ENCODE measurements at regions not wholly inside any gene's neighbourhood (a gene's known extent, or its start where the extent isn't known, plus 50 kb on each side); places are given as distances from the start of the nearest gene placed in this dataset.

DNA sequence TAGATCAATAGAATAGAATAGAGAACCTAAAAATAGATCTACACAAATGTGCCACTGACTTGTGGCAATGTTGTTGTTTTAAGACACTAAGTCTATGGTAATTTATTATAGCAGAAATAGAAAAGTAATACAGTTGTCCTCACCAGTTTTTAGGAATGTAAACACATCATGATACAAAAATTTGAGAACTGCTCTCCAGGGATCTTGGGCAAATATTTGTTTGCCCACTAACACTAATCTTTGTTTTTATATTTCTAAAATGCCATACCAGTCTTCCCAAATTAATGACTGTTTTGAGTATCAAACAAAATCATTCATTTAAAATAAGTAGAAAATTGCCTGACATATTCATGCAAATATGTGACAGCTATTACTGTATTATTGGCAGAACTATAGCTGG is 297.6 kb downstream of the BRINP1 start:
- Histone ChIP-seq H3K27ac (replicated peaks) (no peak overlapping the region), H3K4me3 (replicated peaks; ENCODE audit: insufficient read depth, low read length) (no peak overlapping the region), H3K27me3 (ENCODE audit: insufficient read depth, poor library complexity, severe bottlenecking) (no peaks in the 10 kb centered on the region)
- TF ChIP-seq GABPA (IDR thresholded peaks at IDR 0.05; ENCODE audit: low read depth) (no peak), SPI1 (IDR thresholded peaks at IDR 0.05; ENCODE audit: borderline replicate concordance, low read depth) (no peak), POLR2AphosphoS5 (IDR thresholded peaks at IDR 0.05; ENCODE audit: low read depth) (no peak)
- TF ChIP-seq, protein P1, sequence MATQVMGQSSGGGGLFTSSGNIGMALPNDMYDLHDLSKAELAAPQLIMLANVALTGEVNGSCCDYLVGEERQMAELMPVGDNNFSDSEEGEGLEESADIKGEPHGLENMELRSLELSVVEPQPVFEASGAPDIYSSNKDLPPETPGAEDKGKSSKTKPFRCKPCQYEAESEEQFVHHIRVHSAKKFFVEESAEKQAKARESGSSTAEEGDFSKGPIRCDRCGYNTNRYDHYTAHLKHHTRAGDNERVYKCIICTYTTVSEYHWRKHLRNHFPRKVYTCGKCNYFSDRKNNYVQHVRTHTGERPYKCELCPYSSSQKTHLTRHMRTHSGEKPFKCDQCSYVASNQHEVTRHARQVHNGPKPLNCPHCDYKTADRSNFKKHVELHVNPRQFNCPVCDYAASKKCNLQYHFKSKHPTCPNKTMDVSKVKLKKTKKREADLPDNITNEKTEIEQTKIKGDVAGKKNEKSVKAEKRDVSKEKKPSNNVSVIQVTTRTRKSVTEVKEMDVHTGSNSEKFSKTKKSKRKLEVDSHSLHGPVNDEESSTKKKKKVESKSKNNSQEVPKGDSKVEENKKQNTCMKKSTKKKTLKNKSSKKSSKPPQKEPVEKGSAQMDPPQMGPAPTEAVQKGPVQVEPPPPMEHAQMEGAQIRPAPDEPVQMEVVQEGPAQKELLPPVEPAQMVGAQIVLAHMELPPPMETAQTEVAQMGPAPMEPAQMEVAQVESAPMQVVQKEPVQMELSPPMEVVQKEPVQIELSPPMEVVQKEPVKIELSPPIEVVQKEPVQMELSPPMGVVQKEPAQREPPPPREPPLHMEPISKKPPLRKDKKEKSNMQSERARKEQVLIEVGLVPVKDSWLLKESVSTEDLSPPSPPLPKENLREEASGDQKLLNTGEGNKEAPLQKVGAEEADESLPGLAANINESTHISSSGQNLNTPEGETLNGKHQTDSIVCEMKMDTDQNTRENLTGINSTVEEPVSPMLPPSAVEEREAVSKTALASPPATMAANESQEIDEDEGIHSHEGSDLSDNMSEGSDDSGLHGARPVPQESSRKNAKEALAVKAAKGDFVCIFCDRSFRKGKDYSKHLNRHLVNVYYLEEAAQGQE (IDR thresholded peaks at IDR 0.05; ENCODE audit: insufficient replicate concordance, low read depth), result no peak
- TF ChIP-seq, protein P2, sequence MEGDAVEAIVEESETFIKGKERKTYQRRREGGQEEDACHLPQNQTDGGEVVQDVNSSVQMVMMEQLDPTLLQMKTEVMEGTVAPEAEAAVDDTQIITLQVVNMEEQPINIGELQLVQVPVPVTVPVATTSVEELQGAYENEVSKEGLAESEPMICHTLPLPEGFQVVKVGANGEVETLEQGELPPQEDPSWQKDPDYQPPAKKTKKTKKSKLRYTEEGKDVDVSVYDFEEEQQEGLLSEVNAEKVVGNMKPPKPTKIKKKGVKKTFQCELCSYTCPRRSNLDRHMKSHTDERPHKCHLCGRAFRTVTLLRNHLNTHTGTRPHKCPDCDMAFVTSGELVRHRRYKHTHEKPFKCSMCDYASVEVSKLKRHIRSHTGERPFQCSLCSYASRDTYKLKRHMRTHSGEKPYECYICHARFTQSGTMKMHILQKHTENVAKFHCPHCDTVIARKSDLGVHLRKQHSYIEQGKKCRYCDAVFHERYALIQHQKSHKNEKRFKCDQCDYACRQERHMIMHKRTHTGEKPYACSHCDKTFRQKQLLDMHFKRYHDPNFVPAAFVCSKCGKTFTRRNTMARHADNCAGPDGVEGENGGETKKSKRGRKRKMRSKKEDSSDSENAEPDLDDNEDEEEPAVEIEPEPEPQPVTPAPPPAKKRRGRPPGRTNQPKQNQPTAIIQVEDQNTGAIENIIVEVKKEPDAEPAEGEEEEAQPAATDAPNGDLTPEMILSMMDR (IDR thresholded peaks at IDR 0.05; ENCODE audit: insufficient read depth, low read length), result no peak
- DNase-seq (ENCODE audit: low read depth in 1 of 2, low spot score in 1 of 2), result no peak

DNA sequence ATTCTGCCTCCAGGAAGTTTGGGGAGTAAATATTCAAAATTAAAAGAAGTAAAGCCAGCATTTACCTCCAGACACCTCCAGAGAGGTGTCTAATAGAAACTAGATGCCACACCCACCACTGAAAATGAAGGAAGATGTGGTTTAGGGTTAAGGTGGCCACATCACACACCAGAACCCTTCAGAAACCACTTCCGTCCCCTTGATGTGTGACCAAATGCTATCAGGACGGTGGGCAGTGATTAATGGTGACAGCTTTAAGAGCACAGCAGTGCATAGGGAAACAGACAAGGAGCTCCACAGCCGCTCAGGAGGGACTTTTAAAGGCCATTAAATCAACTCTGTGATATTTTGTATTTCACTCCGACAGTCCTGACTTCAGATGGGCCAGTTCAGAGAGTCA is 295.2 kb downstream of the BRINP1 start:
- TF ChIP-seq, protein P1 (IDR thresholded peaks at IDR 0.05; ENCODE audit: insufficient replicate concordance, low read depth), result no peak
- TF ChIP-seq POLR2AphosphoS5 (IDR thresholded peaks at IDR 0.05; ENCODE audit: low read depth) (no peak), SPI1 (IDR thresholded peaks at IDR 0.05; ENCODE audit: borderline replicate concordance, low read depth) (no peak), GABPA (IDR thresholded peaks at IDR 0.05; ENCODE audit: low read depth) (no peak)
- TF ChIP-seq, protein P2 (IDR thresholded peaks at IDR 0.05; ENCODE audit: insufficient read depth, low read length), result no peak
- no peaks in the 10 kb centered on the region for H3K27me3 ChIP-seq (ENCODE audit: insufficient read depth, poor library complexity, severe bottlenecking)
- DNase-seq (ENCODE audit: low read depth in 1 of 2, low spot score in 1 of 2), result no peak
- no peak overlapping the region for H3K4me3 ChIP-seq (replicated peaks; ENCODE audit: insufficient read depth, low read length)
- H3K27ac ChIP-seq (replicated peaks), result no peak overlapping the region

DNA sequence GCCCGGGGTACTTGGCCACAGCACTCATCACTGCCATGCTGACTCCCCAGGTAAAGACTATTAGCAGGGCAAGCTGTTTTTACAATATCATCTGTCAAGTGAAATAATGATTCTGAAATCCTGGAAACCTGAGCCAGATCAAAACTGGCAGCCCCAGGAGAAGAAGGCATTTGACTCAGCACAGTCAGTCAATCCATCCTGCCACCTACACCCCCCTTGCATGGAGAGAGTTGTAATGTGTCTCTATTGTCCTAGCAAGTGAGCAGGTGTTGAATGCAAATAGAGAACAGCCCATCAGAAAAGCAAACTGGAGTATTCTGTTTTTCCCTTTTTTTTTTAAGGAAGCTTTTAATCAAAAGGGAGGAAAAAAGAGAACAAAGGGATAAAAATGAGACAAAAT is 291.2 kb downstream of the BRINP1 start:
- TF ChIP-seq, protein P2 (IDR thresholded peaks at IDR 0.05; ENCODE audit: insufficient read depth, low read length), result no peak
- TF ChIP-seq SPI1 (IDR thresholded peaks at IDR 0.05; ENCODE audit: borderline replicate concordance, low read depth), result no peak
- TF ChIP-seq, protein P1 (IDR thresholded peaks at IDR 0.05; ENCODE audit: insufficient replicate concordance, low read depth), result no peak
- no peak for TF ChIP-seq POLR2AphosphoS5 (IDR thresholded peaks at IDR 0.05; ENCODE audit: low read depth)
- TF ChIP-seq GABPA (IDR thresholded peaks at IDR 0.05; ENCODE audit: low read depth), result no peak
- no peak for DNase-seq (ENCODE audit: low read depth in 1 of 2, low spot score in 1 of 2)
- Histone ChIP-seq H3K27me3 (ENCODE audit: insufficient read depth, poor library complexity, severe bottlenecking) (no peaks in the 10 kb centered on the region), H3K4me3 (replicated peaks; ENCODE audit: insufficient read depth, low read length) (no peak overlapping the region), H3K27ac (replicated peaks) (no peak overlapping the region)

All from HL-60 (cell line).